ENCODE measurements at regions not wholly inside any gene's neighbourhood (a gene's known extent, or its start where the extent isn't known, plus 50 kb on each side); places are given as distances from the start of the nearest gene placed in this dataset.
A peak's percentile ranks its signal among the peaks of the same experiment; 100 is the strongest.

DNA sequence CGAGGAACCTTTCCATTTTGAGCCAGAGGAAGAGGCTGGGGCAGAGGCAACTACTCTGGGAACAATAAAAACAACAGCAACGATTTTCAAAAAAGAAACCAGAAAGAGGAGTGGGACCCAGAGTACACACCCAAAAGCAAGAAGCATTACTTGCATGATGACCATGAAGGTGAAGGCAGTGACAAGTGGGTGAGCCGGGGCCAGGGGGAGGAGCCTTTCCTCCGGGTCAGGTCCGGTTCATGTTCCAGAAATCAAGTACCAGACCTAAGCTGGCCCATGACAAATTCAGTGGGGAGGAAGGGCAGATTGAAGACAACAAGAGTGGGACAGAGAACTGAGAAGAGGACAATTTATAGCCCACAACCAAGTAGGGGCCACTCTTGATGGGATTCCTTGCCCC lies 77.2 kb upstream of the STT3B start:
- no peak for FAIRE-seq

DNA sequence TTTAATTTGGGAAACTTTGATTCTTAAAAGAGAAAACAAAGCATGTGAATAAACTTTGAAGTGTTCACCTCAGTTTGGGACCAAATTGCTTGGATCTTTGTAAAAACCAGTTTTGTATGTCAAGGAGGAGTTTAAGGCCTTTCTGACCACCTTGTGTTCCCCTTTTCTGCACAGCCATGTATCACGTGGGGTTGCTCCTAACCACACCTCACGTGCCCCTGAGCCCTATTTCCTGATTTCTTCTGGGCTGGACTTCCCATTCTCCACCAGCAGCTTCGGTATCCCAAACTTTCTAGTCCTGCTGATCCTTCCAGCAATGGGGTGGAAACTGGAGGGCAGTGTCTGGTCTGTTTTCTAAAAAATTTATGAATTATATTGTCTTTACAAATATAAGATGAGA lies 76.4 kb upstream of the STT3B start:
- FAIRE-seq (no peak), DNase-seq (ENCODE audit: extremely low spot score, insufficient read length, low read depth) (no peak)

More for the DNA sequence above, 77.2 kb upstream of the STT3B start:
- no peak for DNase-seq (ENCODE audit: extremely low spot score, insufficient read length, low read depth)

DNA sequence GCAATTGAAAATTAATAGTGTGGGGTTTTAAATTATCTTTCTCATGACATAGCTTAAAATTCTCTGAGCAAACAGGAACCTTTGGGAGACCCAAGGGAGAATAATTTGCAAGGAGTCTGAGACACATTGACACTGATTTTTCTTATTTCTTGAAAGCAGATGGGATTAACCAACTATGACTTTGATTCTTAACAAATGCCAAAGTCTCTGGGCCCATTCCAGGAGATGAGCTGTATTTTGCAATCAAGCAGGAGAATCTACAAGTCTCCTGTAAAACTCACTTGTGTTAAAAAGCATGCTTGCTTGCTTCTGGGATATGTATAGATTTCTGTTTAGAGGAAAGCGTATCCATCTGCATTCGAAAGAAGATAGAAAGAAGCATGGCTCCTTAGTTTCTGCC lies 71.3 kb upstream of the STT3B start:
- DNase-seq (ENCODE audit: extremely low spot score, insufficient read length, low read depth) = no peak
- no peak for FAIRE-seq

DNA sequence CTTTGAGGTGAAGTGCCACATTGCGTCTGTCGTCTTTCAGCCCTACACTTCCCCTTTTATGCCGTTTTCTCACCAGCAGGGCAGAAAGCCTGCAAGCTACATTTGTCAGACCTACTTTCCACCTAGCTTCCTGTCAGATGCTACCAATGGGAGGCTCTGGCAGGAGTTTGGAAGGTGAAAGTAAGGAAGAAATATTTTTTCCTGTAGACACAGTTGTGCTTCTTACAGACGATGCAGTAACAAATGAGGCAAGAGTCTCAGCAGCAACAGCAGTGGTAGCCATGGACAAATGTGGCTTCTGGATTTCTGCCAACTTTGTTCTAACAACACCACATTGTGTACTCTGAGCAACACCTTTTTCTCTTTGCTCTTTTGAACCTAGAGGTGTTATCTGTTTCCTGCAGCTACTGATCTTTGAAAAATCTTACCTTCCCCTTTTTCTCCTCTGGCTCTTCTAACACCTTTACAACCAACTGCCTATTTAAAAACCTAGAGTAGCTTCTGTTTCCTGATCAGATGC lies 70.6 kb upstream of the STT3B start:
- DNase-seq (ENCODE audit: extremely low spot score, insufficient read length, low read depth) (peak; percentile 3), FAIRE-seq (peak; percentile 82)

DNA sequence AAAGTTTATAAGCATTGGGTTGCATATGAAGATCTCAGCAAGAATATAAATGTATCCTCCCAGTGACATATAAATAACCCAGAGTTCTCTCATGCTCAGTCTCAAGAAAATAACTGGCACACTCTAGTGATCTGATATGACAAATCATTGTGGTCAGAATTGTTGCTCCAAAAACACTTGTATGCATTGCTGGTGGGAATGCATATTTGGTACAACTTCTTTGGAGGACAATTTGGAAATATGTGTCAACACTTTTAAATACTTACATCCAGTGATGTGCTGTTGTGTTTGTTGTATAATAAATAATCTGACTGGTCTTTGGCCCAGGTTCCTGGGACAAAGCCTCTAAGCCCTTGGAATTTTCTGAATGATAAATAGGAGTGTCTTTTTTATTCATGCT lies 66.7 kb upstream of the STT3B start:
- FAIRE-seq (no peak), DNase-seq (ENCODE audit: extremely low spot score, insufficient read length, low read depth) (no peak)

DNA sequence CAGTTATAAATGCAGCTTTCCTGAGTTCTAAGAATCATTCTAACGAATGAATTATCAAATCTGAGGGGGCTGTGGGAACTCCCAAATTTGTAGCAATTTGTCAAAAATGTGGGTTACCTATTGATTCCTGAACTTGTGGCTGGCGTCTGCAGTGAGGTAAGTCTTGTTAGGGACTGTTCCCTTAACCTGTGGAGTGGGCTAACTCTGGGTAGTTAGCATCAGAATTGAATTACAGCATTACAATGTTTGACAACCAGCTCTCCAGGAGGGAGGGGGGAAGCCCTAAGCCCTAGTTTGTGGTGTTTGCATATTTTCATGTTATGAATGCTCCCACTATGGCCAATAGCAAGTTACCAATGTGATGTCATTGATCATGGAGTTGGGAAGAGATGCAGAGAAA lies 65.9 kb upstream of the STT3B start:
- no peak for FAIRE-seq
- no peak for DNase-seq (ENCODE audit: extremely low spot score, insufficient read length, low read depth)

DNA sequence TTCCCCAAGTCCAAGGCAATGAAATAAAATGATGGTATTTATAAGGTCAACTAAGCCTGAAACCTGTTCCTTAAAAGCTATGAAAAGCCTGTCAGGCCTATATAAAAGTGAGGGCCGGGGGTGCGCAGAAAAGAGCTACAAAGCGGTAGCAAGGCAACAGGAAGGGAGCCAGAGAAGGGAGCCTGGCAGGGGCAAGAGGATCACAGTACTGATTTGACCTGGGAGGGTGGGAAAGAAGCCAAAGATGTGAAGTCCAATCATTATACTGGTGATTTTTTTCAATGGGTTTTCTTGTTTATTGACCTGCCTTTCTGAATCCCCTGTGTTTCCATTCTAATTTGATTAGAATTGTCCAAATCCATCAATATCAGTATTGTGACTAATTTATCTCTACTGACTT lies 64.3 kb upstream of the STT3B start:
- DNase-seq (ENCODE audit: extremely low spot score, insufficient read length, low read depth) (no peak), FAIRE-seq (no peak)

DNA sequence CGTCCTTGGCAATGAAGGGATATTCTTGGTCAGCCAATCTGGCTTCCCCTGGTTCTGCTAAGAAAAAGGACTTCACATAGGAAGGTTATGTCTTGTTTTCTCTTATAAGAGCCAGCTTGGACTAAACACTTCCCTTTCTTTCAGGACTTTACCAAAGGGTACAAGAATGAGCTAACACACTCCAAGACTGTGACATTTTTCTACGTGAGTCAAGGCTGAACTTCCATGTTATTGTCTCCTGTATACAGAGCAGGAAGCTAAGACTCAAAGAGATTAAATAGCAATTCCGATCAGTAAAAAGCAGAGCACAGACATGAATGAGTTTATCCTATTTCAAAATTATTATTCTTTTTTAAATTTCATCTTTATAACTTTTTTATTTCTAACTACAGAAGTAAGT lies 63.3 kb upstream of the STT3B start:
- DNase-seq (ENCODE audit: extremely low spot score, insufficient read length, low read depth) (no peak), FAIRE-seq (no peak)

DNA sequence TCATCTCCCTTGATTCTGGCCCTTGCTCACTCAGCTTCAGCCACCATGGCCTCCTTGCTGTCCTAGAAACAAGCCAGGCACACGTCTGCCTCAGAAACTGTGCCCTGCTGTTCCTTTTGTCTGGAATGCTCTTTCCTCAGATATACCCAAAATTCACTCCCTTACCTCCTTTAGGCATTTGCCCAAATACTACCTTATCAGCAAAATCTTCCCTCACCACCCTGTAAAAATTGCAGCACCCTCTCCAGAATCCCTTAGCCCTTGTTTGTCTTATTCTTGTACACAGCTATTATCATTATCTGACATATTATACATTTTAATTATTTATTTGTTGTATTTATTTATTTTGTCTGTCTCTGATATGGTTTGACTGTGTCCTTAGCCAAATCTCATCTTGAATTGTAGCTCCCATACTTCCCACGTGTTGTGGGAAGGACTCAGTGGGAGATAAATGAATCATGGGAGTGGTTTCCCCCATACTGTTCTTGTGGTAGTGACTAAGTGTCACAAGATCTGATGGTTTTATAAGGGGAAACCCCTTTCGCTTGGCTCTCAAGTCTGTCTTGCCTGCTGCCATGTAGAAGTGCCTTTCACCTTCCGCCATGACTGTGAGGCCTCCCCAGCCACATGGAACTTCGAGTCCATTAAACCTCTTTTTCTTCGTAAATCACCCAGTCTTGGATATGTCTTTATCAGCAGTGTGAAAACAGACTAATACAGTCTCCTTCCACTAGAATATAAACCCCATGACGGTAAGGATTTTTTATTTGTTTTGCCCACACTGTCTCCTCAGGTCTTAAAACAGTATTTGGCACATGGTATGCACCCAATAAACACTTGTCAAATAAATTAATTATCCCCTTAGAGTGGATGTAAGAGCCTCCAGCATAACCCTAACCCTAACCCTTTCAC lies 60.0 kb upstream of the STT3B start:
- FAIRE-seq (no peak), DNase-seq (ENCODE audit: extremely low spot score, insufficient read length, low read depth) (no peak)

DNA sequence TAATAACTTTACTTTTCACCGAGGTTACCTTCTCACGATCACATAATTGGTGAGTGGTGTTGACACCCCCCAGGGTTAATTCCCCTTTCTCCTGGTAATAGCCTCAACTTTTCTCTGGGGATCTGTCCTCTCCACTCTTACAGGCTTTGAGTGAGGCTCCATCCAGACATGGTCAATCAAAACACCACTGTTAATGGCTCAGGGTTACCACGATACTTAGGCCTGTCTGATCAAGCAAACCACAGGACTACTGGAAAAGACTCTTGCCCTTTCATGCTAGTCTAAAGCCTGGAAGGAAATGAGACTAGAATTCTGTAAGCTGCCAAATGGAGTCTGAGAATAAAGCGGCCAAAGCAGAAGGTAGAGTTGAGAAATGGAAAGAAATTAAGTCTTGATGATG lies 56.5 kb upstream of the STT3B start:
- FAIRE-seq = no peak

DNA sequence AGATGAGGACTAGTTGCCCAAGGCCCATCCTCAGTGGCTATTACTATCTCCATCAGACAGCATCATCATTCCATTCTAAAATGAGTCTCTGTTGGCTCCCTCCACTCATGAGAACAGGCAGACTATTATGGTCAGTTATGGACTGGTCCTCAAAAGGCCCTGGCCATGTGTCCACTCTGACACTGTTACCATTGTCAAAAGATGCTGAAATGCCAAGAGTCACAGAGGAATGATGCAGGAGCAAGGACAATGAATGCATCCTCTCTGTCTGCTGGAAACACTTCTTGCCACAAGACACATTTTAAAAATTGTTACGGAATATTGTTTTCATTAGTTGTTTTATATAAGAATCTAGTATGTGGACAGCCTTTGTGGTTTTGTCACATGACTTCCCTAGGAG lies 53.3 kb upstream of the STT3B start:
- FAIRE-seq (no peak), DNase-seq (ENCODE audit: extremely low spot score, insufficient read length, low read depth) (no peak)

More for the DNA sequence above, 56.5 kb upstream of the STT3B start:
- no peak for DNase-seq (ENCODE audit: extremely low spot score, insufficient read length, low read depth)

DNA sequence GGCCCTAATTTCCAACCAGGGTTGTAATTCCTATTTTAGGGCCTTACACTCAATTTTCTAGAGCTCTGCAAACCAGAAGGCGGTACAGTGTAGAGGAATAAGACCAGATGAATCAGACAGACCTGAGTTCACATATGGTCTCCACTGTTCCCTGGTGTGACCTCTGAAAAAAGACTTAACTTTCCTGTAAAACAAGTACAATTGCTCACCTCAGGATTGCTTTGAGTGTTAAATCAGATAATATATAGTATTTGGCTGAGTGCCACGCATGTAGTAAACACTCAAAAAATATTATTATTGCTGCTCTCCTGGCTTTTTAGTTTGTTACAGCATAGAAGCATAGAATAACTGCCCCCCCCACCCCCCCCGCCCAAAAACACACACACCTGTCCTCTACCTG lies 51.0 kb upstream of the STT3B start:
- no peak for FAIRE-seq
- no peak for DNase-seq (ENCODE audit: extremely low spot score, insufficient read length, low read depth)

DNA sequence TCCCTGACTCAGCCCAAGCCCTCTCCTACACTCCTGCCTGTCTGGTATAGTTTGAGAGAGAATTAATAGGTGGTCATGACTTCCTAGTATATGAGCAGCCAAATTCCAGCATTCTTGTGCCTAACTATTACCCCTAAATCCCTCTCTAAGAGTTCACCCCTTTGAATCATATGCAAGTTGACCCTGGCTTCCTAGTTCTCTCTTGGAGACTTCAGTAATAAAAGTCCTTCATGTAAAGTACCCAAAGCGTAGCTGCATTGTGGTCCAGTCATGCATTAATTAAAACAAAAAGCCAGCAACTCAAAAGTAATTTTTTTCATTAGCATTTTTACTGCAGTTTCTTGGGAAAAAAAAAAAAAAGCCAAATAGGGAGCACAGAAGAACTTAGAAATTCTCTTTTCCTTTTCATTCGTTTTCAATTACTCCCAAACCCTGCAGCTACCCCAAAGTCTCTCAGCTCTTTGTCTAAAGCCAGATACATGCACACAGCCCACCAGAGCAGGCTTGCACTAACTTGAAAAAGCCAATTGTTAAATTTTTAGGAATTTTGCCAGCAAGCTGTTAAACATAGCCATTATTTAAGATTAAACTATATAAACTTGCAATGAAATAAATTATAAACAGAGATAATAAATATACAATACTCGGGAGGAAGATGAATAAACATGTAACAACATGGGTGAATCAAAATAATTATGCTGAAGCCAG lies 50.1 kb upstream of the STT3B start:
- no peak for DNase-seq (ENCODE audit: extremely low spot score, insufficient read length, low read depth)
- FAIRE-seq = no peak
